ENCODE measurements at regions not wholly inside any gene's neighbourhood (a gene's known extent, or its start where the extent isn't known, plus 50 kb on each side); places are given as distances from the start of the nearest gene placed in this dataset.

DNA sequence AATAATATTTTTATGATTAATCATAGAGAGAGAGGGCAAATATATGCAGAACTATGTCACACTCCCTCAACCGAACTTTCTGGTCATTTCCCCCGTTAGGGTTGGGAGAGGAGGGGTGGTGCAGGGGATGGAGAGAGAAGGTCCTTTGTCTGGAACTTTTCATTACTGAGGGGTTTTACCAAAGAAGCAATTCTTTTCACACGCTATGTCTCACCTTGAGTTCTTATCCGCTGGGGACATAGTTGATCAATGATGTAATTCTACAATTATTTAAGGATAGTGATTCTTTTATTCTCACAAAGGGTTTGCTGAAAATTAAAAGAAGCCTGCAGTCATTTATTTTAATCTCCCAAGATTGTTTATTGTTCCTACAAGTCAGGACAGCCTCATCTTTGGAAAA, 98.3 kb upstream of the RUNX1 start:
- Histone ChIP-seq H3K4me3 (replicated peaks; ENCODE audit: insufficient read depth, low read length) (no peak overlapping the region), H3K27ac (replicated peaks) (no peak overlapping the region), H3K27me3 (ENCODE audit: insufficient read depth, poor library complexity, severe bottlenecking) (no peaks in the 10 kb centered on the region)
- TF ChIP-seq GABPA (IDR thresholded peaks at IDR 0.05; ENCODE audit: low read depth) (no peak), SPI1 (IDR thresholded peaks at IDR 0.05; ENCODE audit: borderline replicate concordance, low read depth) (no peak), POLR2AphosphoS5 (IDR thresholded peaks at IDR 0.05; ENCODE audit: low read depth) (no peak)
- TF ChIP-seq, protein P1, sequence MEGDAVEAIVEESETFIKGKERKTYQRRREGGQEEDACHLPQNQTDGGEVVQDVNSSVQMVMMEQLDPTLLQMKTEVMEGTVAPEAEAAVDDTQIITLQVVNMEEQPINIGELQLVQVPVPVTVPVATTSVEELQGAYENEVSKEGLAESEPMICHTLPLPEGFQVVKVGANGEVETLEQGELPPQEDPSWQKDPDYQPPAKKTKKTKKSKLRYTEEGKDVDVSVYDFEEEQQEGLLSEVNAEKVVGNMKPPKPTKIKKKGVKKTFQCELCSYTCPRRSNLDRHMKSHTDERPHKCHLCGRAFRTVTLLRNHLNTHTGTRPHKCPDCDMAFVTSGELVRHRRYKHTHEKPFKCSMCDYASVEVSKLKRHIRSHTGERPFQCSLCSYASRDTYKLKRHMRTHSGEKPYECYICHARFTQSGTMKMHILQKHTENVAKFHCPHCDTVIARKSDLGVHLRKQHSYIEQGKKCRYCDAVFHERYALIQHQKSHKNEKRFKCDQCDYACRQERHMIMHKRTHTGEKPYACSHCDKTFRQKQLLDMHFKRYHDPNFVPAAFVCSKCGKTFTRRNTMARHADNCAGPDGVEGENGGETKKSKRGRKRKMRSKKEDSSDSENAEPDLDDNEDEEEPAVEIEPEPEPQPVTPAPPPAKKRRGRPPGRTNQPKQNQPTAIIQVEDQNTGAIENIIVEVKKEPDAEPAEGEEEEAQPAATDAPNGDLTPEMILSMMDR (IDR thresholded peaks at IDR 0.05; ENCODE audit: insufficient read depth, low read length) = no peak
- TF ChIP-seq, protein P2, sequence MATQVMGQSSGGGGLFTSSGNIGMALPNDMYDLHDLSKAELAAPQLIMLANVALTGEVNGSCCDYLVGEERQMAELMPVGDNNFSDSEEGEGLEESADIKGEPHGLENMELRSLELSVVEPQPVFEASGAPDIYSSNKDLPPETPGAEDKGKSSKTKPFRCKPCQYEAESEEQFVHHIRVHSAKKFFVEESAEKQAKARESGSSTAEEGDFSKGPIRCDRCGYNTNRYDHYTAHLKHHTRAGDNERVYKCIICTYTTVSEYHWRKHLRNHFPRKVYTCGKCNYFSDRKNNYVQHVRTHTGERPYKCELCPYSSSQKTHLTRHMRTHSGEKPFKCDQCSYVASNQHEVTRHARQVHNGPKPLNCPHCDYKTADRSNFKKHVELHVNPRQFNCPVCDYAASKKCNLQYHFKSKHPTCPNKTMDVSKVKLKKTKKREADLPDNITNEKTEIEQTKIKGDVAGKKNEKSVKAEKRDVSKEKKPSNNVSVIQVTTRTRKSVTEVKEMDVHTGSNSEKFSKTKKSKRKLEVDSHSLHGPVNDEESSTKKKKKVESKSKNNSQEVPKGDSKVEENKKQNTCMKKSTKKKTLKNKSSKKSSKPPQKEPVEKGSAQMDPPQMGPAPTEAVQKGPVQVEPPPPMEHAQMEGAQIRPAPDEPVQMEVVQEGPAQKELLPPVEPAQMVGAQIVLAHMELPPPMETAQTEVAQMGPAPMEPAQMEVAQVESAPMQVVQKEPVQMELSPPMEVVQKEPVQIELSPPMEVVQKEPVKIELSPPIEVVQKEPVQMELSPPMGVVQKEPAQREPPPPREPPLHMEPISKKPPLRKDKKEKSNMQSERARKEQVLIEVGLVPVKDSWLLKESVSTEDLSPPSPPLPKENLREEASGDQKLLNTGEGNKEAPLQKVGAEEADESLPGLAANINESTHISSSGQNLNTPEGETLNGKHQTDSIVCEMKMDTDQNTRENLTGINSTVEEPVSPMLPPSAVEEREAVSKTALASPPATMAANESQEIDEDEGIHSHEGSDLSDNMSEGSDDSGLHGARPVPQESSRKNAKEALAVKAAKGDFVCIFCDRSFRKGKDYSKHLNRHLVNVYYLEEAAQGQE (IDR thresholded peaks at IDR 0.05; ENCODE audit: insufficient replicate concordance, low read depth) = no peak
- no peak for DNase-seq (ENCODE audit: low read depth in 1 of 2, low spot score in 1 of 2)

DNA sequence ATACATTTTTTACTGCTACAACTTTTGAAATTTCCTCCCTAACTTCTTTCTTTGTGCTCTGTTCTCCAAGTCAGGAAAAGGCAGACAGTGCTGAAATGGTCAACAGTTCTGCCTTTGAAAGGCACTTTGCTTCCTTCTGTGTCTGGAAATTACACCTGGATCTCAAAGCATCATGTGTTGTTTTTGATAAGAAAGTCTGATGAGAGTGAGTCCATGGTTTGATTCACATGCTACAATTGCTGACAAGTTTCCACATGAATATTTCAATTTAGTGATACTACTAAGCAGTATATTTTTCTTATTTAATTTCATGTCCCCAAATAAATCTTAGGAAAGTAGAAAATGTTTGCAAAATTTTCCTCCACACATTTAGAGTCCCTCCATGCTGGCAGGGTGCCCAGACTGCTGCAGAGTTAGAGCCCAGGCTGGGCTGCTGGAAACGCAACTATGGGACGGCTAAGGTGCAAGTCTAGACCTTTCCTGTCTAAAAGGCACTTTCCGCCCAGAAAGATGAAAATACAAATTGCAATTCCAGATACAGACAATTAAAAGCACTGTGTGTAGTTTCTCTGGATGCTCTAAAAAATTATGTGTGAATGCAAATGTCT, 96.6 kb upstream of the RUNX1 start:
- H3K27ac ChIP-seq (replicated peaks) = no peak overlapping the region
- TF ChIP-seq, protein P2 (IDR thresholded peaks at IDR 0.05; ENCODE audit: insufficient replicate concordance, low read depth) = no peak
- no peak for TF ChIP-seq SPI1 (IDR thresholded peaks at IDR 0.05; ENCODE audit: borderline replicate concordance, low read depth)
- no peak for TF ChIP-seq GABPA (IDR thresholded peaks at IDR 0.05; ENCODE audit: low read depth)
- no peak for TF ChIP-seq POLR2AphosphoS5 (IDR thresholded peaks at IDR 0.05; ENCODE audit: low read depth)
- TF ChIP-seq, protein P1 (IDR thresholded peaks at IDR 0.05; ENCODE audit: insufficient read depth, low read length) = no peak
- no peak for DNase-seq (ENCODE audit: low read depth in 1 of 2, low spot score in 1 of 2)
- no peaks in the 10 kb centered on the region for H3K27me3 ChIP-seq (ENCODE audit: insufficient read depth, poor library complexity, severe bottlenecking)
- H3K4me3 ChIP-seq (replicated peaks; ENCODE audit: insufficient read depth, low read length) = no peak overlapping the region

DNA sequence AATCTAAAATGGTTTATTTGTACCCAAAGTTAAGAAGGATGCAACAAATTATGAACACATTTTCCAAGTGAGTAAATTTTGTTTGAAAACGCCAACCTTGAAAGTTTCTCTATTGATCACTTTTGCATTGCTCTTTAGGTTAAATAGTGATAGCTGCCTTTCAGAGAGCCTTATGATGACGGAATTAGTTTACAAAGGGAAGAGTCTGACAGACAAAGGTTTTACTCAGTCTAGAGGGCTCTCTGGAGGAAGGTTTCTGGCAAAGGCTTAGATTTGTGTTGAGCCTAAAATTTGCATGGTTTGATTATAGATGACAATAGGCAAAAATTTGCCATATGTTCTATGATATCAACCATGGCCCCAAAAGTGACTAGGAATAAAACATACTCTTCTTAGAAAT, 95.9 kb upstream of the RUNX1 start:
- no peak for TF ChIP-seq SPI1 (IDR thresholded peaks at IDR 0.05; ENCODE audit: borderline replicate concordance, low read depth)
- no peak for TF ChIP-seq POLR2AphosphoS5 (IDR thresholded peaks at IDR 0.05; ENCODE audit: low read depth)
- no peak for TF ChIP-seq GABPA (IDR thresholded peaks at IDR 0.05; ENCODE audit: low read depth)
- TF ChIP-seq, protein P1 (IDR thresholded peaks at IDR 0.05; ENCODE audit: insufficient read depth, low read length) = no peak
- no peak for DNase-seq (ENCODE audit: low read depth in 1 of 2, low spot score in 1 of 2)
- Histone ChIP-seq H3K27ac (replicated peaks) (no peak overlapping the region), H3K27me3 (ENCODE audit: insufficient read depth, poor library complexity, severe bottlenecking) (no peaks in the 10 kb centered on the region), H3K4me3 (replicated peaks; ENCODE audit: insufficient read depth, low read length) (no peak overlapping the region)

Measured in HL-60 (cell line).